Vagina (tissue), 2 donors: ENCODE measurements at regions not wholly inside any gene's neighbourhood (a gene's known extent, or its start where the extent isn't known, plus 50 kb on each side); places are given as distances from the start of the nearest gene placed in this dataset.

Source experiments
- DNase-seq, 2 donors: peaks; one replicate each; pipeline ENCODE4 v3.0.0-alpha.2; 2017; ENCODE audit errors: extremely low spot score in 2 of 2
- H3K27ac ChIP-seq: fragments of 200-600 bp; sonication (generic); one replicate; pipeline ENCODE4 v1.5.1; 2019
- H3K27me3 ChIP-seq: fragments of 200-600 bp; sonication (generic); one replicate; pipeline ENCODE4 v1.5.1; 2019
- H3K36me3 ChIP-seq, 2 donors: fragments of 200-600 bp; sonication (generic); one replicate each; pipeline ENCODE4 v1.5.1; 2017 to 2019
- H3K4me1 ChIP-seq: fragments of 200-600 bp; sonication (generic); one replicate; pipeline ENCODE4 v1.5.1; 2019
- H3K4me3 ChIP-seq, 2 donors: fragments of 200-600 bp; sonication (generic); 1 replicate in 1 of 2; 2 replicates in 1 of 2; pipeline ENCODE4 v1.5.1; 2016 to 2019
- H3K9me3 ChIP-seq: fragments of 200-600 bp; sonication (generic); one replicate; pipeline ENCODE4 v1.5.1; 2019
- POLR2A ChIP-seq, 2 donors: fragments of 450-650 bp; IDR thresholded peaks; one replicate each; pipeline ENCODE4 v1.6.1; 2017; ENCODE audit warnings: antibody characterized with exemption in 2 of 2, mild to moderate bottlenecking in 2 of 2, moderate library complexity in 2 of 2
- POLR2AphosphoS5 ChIP-seq, 2 donors: sonication (generic); formaldehyde crosslinking; IDR thresholded peaks; one replicate each; pipeline ENCODE4 v1.9.0; 2017; ENCODE audit warnings: antibody characterized with exemption in 2 of 2, mild to moderate bottlenecking in 2 of 2, low read depth in 1 of 2; ENCODE audit not compliant: insufficient read depth in 1 of 2
- intact Hi-C: fragments of 100-400 bp; cut with DNase I; formaldehyde crosslinking; loops from one replicate; pipeline ENCODE4 v1.15.1; 2023
- TF ChIP-seq, protein P1 (sequence below), 3 experiments: fragments of 450-650 bp in 2 of 3; fragments of 200-600 bp in 1 of 3; sonication (generic) in 1 of 3; IDR thresholded peaks; one replicate each; pipeline ENCODE4 v1.5.1; 2017 to 2019; ENCODE audit warnings: antibody characterized with exemption in 3 of 3, mild to moderate bottlenecking in 2 of 3, moderate library complexity in 2 of 3

DNA sequence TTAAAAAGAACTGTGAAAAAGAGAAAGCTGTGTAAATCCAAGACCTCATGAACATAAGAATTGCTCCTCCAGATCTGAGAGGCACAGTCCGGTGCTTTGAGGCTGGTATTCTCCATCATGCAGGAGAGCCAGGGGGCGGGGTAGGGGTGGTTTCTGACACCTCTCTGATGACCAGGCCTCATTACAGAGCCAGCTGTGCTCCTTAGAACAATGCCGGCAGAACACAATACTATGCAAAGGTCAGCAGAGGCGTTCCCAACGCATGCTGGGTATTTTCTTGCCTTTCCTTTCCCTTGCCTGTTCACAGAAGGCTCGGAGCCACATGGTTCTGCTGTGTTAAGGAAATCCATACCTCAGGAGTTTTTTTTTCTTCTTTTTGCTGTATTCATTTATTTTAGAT lies 91.2 kb upstream of the SOD3 start:
- Histone ChIP-seq H3K9me3 (no peaks in the 10 kb centered on the region), H3K27ac (no peak overlapping the region), H3K4me3 (no peak overlapping the region), H3K27me3 (no peaks in the 10 kb centered on the region), H3K36me3 (no peaks in the 10 kb centered on the region), H3K4me1 (no peaks in the 10 kb centered on the region)
- no peak for DNase-seq
- TF ChIP-seq, protein P1, sequence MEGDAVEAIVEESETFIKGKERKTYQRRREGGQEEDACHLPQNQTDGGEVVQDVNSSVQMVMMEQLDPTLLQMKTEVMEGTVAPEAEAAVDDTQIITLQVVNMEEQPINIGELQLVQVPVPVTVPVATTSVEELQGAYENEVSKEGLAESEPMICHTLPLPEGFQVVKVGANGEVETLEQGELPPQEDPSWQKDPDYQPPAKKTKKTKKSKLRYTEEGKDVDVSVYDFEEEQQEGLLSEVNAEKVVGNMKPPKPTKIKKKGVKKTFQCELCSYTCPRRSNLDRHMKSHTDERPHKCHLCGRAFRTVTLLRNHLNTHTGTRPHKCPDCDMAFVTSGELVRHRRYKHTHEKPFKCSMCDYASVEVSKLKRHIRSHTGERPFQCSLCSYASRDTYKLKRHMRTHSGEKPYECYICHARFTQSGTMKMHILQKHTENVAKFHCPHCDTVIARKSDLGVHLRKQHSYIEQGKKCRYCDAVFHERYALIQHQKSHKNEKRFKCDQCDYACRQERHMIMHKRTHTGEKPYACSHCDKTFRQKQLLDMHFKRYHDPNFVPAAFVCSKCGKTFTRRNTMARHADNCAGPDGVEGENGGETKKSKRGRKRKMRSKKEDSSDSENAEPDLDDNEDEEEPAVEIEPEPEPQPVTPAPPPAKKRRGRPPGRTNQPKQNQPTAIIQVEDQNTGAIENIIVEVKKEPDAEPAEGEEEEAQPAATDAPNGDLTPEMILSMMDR (IDR thresholded peaks at IDR 0.05) = no peak
- no peak for TF ChIP-seq POLR2AphosphoS5 (IDR thresholded peaks at IDR 0.05; ENCODE audit: insufficient read depth in 1 of 2, low read depth in 1 of 2)
- TF ChIP-seq POLR2A (IDR thresholded peaks at IDR 0.05) = no peak
- intact Hi-C loops = no loop called here

DNA sequence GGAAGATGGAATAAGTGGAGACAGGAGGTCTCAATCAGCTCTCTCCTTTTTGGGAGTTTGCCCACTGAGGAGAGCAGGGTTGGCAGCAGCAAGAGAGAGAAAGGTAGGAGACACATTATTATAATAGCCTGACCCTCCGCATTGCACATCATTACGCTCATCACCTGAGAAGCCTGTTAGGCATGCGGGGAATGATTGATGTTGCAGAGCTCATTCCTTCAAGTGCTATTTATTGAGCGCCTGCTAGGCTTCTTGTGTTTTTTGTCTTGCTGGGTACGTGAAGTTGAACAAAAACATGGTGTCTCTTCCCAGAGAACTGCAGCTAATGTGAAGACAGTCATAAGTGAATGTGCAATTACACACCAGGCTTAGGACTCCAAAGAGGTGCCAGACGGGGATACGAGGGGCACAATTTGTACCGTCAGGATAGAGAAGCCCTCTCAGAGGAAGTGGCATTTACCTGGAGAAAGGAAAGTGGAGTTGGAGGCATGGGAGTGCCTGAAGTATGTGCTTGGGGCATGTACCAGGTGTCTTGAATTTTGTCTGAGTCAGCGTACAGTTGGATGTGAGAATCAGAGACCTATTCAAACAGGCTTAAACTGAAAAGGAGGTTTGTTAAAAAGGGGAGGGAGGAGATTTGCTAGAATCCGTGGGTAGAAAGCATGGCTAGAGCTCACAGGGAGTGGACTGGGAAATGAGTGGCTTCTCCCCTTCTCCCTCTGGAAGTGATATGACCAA lies 90.2 kb upstream of the SOD3 start:
- TF ChIP-seq, protein P1 (IDR thresholded peaks at IDR 0.05) = no peak
- TF ChIP-seq POLR2AphosphoS5 (IDR thresholded peaks at IDR 0.05; ENCODE audit: insufficient read depth in 1 of 2, low read depth in 1 of 2) (no peak), POLR2A (IDR thresholded peaks at IDR 0.05) (no peak)
- Histone ChIP-seq H3K4me3 (no peak overlapping the region), H3K36me3 (no peaks in the 10 kb centered on the region), H3K27ac (no peak overlapping the region), H3K27me3 (no peaks in the 10 kb centered on the region), H3K9me3 (no peaks in the 10 kb centered on the region), H3K4me1 (no peaks in the 10 kb centered on the region)
- DNase-seq = no peak
- intact Hi-C loops = no loop called here

DNA sequence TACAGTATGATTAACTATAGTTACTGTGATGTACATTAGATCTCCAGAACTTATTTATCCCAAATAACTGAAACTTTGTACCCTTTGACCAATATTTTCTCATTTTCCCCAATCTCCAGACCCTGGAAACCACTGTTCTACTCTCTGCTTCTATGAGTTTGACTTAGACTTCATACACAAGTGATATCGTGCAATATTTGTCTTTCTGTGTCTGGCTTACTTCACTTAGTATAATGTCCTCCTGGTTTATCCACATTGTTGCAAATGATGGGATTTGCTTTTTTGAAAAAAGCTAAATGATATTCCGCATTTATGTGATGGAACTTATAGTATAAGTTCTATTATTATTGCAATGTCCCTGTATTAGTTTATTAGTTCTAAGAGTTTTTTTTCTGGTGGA lies 81.8 kb upstream of the SOD3 start:
- intact Hi-C loops = no loop called here
- no peak for DNase-seq
- Histone ChIP-seq H3K4me1 (no peaks in the 10 kb centered on the region), H3K9me3 (no peaks in the 10 kb centered on the region), H3K27me3 (no peaks in the 10 kb centered on the region), H3K4me3 (no peak overlapping the region), H3K36me3 (no peaks in the 10 kb centered on the region), H3K27ac (no peak overlapping the region)
- TF ChIP-seq POLR2A (IDR thresholded peaks at IDR 0.05) (no peak), POLR2AphosphoS5 (IDR thresholded peaks at IDR 0.05; ENCODE audit: insufficient read depth in 1 of 2, low read depth in 1 of 2) (no peak)
- TF ChIP-seq, protein P1 (IDR thresholded peaks at IDR 0.05) = no peak

DNA sequence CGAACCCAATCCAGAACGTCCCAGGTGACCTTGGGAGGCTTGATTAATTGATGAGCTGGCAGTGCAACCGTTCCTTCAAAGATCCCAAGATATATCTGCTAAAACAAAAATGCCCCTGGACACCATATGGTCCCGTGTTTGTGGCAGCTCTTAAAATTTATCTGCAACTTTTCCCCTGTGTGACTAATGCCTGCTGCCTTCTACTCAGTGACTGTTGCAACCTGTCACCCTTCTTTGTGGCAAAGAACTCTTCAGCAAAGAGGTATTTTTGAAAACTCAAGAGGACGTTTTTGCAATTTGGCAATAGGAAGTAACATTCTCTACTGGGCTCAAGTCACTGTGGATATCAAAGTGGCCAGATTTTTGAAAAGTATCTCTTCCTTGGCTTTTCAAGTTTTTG lies 75.8 kb upstream of the SOD3 start:
- H3K36me3 ChIP-seq = no peaks in the 10 kb centered on the region
- H3K27me3 ChIP-seq = no peaks in the 10 kb centered on the region
- no peak overlapping the region for H3K4me3 ChIP-seq
- H3K27ac ChIP-seq = no peak overlapping the region
- no peaks in the 10 kb centered on the region for H3K9me3 ChIP-seq
- TF ChIP-seq POLR2A (IDR thresholded peaks at IDR 0.05) (no peak), POLR2AphosphoS5 (IDR thresholded peaks at IDR 0.05; ENCODE audit: insufficient read depth in 1 of 2, low read depth in 1 of 2) (no peak)
- TF ChIP-seq, protein P1 (IDR thresholded peaks at IDR 0.05) = no peak
- no peak for DNase-seq
- intact Hi-C loops = no loop called here
- H3K4me1 ChIP-seq = no peaks in the 10 kb centered on the region

DNA sequence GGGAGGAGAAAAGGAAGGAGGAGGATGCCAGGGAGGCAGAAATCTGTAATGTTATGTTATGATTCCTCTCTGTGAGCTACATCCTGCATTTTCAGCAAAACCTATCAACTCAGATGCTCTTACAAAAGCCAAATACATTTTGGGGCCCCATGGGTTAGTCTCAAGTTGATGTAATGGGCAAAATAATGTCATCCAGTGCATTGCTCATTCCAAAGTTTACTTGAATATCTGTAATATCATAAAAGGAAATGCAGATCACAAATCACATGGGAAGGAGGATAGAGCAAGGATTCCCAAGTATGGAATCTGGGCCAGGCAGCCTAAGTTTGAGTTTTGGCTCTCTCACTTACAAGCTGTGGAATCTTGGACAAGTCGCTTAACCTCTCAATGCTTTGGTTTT lies 74.9 kb upstream of the SOD3 start:
- Histone ChIP-seq H3K9me3 (no peaks in the 10 kb centered on the region), H3K27me3 (no peaks in the 10 kb centered on the region), H3K27ac (no peak overlapping the region), H3K36me3 (no peaks in the 10 kb centered on the region), H3K4me3 (no peak overlapping the region), H3K4me1 (no peaks in the 10 kb centered on the region)
- no peak for DNase-seq
- TF ChIP-seq POLR2A (IDR thresholded peaks at IDR 0.05) = no peak
- TF ChIP-seq, protein P1 (IDR thresholded peaks at IDR 0.05) = no peak
- TF ChIP-seq POLR2AphosphoS5 (IDR thresholded peaks at IDR 0.05; ENCODE audit: insufficient read depth in 1 of 2, low read depth in 1 of 2) = no peak
- intact Hi-C loops = no loop called here
